ENCODE measurements at regions not wholly inside any gene's neighbourhood (a gene's known extent, or its start where the extent isn't known, plus 50 kb on each side); places are given as distances from the start of the nearest gene placed in this dataset.
A peak's percentile ranks its signal among the peaks of the same experiment; 100 is the strongest.

- TF ChIP-seq, protein P1, sequence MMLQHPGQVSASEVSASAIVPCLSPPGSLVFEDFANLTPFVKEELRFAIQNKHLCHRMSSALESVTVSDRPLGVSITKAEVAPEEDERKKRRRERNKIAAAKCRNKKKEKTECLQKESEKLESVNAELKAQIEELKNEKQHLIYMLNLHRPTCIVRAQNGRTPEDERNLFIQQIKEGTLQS (IDR thresholded peaks at IDR 0.05): peak; percentile 62; the same call in 1 of the 2 replicates
- TF ChIP-seq, protein P1 (CRISPR knock-in tag; conservative IDR thresholded peaks at IDR 0.05): no peak
- no peak for TF ChIP-seq SP2 (IDR thresholded peaks at IDR 0.05; ENCODE audit: extremely low read depth, low read depth, low read length, poor library complexity, severe bottlenecking)
- no peak for TF ChIP-seq OTX1 (CRISPR knock-in tag; IDR thresholded peaks at IDR 0.05)
- no peak for TF ChIP-seq TSC22D4 (tag; IDR thresholded peaks at IDR 0.05)
- peak; percentile 91 for TF ChIP-seq EP300 (IDR thresholded peaks at IDR 0.05; ENCODE audit: low read length)
- TF ChIP-seq ZBTB8A (IDR thresholded peaks at IDR 0.05; ENCODE audit: partially characterized antibody): no peak
- peak; percentile 92 for TF ChIP-seq TEAD4 (IDR thresholded peaks at IDR 0.05; ENCODE audit: low read length)
- TF ChIP-seq TEAD4 (CRISPR knock-in tag; IDR thresholded peaks at IDR 0.05; ENCODE audit: borderline replicate concordance): no peak
- no peak for TF ChIP-seq ZNF347 (CRISPR knock-in tag; IDR thresholded peaks at IDR 0.05; ENCODE audit: low read depth)
- no peak for TF ChIP-seq ARID3B (CRISPR knock-in tag; IDR thresholded peaks at IDR 0.05; ENCODE audit: borderline replicate concordance)
- TF ChIP-seq ZFX (CRISPR knock-in tag; IDR thresholded peaks at IDR 0.05): peak; percentile 59
- no peak for TF ChIP-seq HDGF (IDR thresholded peaks at IDR 0.05)
- no peak for TF ChIP-seq POLR2AphosphoS2 (IDR thresholded peaks at IDR 0.05; ENCODE audit: low read length)
- TF ChIP-seq SUPT5H (IDR thresholded peaks at IDR 0.05): no peak
- TF ChIP-seq, protein P2, sequence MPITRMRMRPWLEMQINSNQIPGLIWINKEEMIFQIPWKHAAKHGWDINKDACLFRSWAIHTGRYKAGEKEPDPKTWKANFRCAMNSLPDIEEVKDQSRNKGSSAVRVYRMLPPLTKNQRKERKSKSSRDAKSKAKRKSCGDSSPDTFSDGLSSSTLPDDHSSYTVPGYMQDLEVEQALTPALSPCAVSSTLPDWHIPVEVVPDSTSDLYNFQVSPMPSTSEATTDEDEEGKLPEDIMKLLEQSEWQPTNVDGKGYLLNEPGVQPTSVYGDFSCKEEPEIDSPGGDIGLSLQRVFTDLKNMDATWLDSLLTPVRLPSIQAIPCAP (CRISPR knock-in tag; IDR thresholded peaks at IDR 0.05; ENCODE audit: borderline replicate concordance): no peak
- no peak for TF ChIP-seq ZNF511 (CRISPR knock-in tag; IDR thresholded peaks at IDR 0.05)
- no peak for TF ChIP-seq ZNF408 (CRISPR knock-in tag; IDR thresholded peaks at IDR 0.05; ENCODE audit: low read depth)
- TF ChIP-seq HNRNPL (IDR thresholded peaks at IDR 0.05; ENCODE audit: low read depth, low read length): no peak
- no peak for TF ChIP-seq ZNF174 (CRISPR knock-in tag; IDR thresholded peaks at IDR 0.05)
- no peak for TF ChIP-seq ZNF263 (CRISPR knock-in tag; IDR thresholded peaks at IDR 0.05; ENCODE audit: borderline replicate concordance)
- TF ChIP-seq ZNF584 (CRISPR knock-in tag; IDR thresholded peaks at IDR 0.05; ENCODE audit: low read depth): 0 out of 2 replicates have a peak, but pooled peaks have one; percentile 43
- peak; percentile 67; the same call in 1 of the 2 replicates for TF ChIP-seq ETV1 (tag; conservative IDR thresholded peaks at IDR 0.05; ENCODE audit: low read depth)
- no peak for TF ChIP-seq RFX7 (CRISPR knock-in tag; IDR thresholded peaks at IDR 0.05)
- peak in 1 of 2 experiments; percentile 25; a peak in 1 of 4 replicates for TF ChIP-seq TBL1XR1 (IDR thresholded peaks at IDR 0.05; ENCODE audit: low read length in 2 of 2)
- TF ChIP-seq, protein P3, sequence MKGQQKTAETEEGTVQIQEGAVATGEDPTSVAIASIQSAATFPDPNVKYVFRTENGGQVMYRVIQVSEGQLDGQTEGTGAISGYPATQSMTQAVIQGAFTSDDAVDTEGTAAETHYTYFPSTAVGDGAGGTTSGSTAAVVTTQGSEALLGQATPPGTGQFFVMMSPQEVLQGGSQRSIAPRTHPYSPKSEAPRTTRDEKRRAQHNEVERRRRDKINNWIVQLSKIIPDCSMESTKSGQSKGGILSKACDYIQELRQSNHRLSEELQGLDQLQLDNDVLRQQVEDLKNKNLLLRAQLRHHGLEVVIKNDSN (CRISPR knock-in tag; IDR thresholded peaks at IDR 0.05): no peak
- no peak for TF ChIP-seq SMC3 (conservative IDR thresholded peaks at IDR 0.05; ENCODE audit: insufficient read depth, low read depth, low read length)
Observed at GRCh38 chr10:29131952-29132547, 156.8 kb upstream of the LYZL1 start (continued).
